ENCODE measurements at regions not wholly inside any gene's neighbourhood (a gene's known extent, or its start where the extent isn't known, plus 50 kb on each side); places are given as distances from the start of the nearest gene placed in this dataset.

DNA sequence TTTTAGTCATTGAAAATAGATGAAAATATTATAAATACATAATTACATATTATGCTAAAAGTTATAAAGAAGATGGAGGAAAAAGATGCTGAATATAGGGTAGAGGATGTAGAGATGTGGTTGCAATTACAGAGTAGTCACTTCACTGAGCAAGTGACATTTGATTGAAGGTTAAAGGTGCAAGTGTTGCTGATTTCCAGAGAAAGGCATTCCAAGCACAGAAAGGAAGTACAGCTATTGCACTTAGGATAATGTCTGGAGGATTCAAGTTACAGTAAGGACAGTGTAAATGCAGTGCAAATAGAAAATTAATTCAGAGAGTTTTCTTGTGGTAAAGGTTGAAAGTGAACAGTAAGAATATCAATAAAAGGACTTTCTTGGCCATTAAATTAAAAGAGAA lies 1721.8 kb downstream of the PCDH9 start:
- TF ChIP-seq, protein P1, sequence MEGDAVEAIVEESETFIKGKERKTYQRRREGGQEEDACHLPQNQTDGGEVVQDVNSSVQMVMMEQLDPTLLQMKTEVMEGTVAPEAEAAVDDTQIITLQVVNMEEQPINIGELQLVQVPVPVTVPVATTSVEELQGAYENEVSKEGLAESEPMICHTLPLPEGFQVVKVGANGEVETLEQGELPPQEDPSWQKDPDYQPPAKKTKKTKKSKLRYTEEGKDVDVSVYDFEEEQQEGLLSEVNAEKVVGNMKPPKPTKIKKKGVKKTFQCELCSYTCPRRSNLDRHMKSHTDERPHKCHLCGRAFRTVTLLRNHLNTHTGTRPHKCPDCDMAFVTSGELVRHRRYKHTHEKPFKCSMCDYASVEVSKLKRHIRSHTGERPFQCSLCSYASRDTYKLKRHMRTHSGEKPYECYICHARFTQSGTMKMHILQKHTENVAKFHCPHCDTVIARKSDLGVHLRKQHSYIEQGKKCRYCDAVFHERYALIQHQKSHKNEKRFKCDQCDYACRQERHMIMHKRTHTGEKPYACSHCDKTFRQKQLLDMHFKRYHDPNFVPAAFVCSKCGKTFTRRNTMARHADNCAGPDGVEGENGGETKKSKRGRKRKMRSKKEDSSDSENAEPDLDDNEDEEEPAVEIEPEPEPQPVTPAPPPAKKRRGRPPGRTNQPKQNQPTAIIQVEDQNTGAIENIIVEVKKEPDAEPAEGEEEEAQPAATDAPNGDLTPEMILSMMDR (IDR thresholded peaks at IDR 0.05; ENCODE audit: insufficient read depth, low read length, poor library complexity, severe bottlenecking): no peak
- TF ChIP-seq EZH2phosphoT487 (conservative IDR thresholded peaks at IDR 0.05; ENCODE audit: low read length): no peak

All from SU-DHL-6 (cell line).